Breast epithelium (tissue), 4 donors: ENCODE measurements at regions not wholly inside any gene's neighbourhood (a gene's known extent, or its start where the extent isn't known, plus 50 kb on each side); places are given as distances from the start of the nearest gene placed in this dataset.

Experiments
- DNase-seq, 2 donors: peaks; one replicate each; pipeline ENCODE4 v3.0.0-alpha.2; 2019; ENCODE audit warnings: low spot score in 2 of 2
- H3K27ac ChIP-seq, 2 donors: fragments of 200-600 bp; sonication (generic) in 1 of 2; one replicate each; pipeline ENCODE4 v1.5.1; 2016 to 2019; ENCODE audit warnings: mild to moderate bottlenecking in 1 of 2
- H3K27me3 ChIP-seq, 2 donors: fragments of 200-600 bp; sonication (generic) in 1 of 2; one replicate each; pipeline versions ENCODE4 v1.5.1 to v1.6.0; 2017 to 2019; ENCODE audit warnings: control low read depth in 1 of 2, mild to moderate bottlenecking in 1 of 2
- H3K36me3 ChIP-seq: fragments of 200-600 bp; one replicate; pipeline ENCODE4 v1.5.1; 2019
- H3K4me1 ChIP-seq, 2 donors: fragments of 200-600 bp; sonication (generic); one replicate each; pipeline ENCODE4 v1.5.1; 2016 to 2019; ENCODE audit warnings: control low read depth in 1 of 2
- H3K4me3 ChIP-seq, 3 donors: fragments of 200-600 bp; sonication (generic); 1 replicate in 2 of 3; 2 replicates in 1 of 3; pipeline ENCODE4 v1.5.1; 2016 to 2019; ENCODE audit warnings: mild to moderate bottlenecking in 3 of 3, moderate library complexity in 2 of 3
- H3K9me3 ChIP-seq, 2 donors: fragments of 200-600 bp; sonication (generic) in 1 of 2; one replicate each; pipeline ENCODE4 v1.5.1; 2016 to 2019; ENCODE audit warnings: control low read depth in 1 of 2
- CTCF ChIP-seq, 3 donors: fragments of 450-650 bp; IDR thresholded peaks; one replicate each; pipeline ENCODE4 v1.5.1; 2016 to 2017; ENCODE audit warnings: antibody characterized with exemption in 3 of 3, mild to moderate bottlenecking in 3 of 3, moderate library complexity in 3 of 3
- POLR2A ChIP-seq: fragments of 450-650 bp; IDR thresholded peaks from one replicate; pipeline ENCODE4 v1.6.1; 2016; ENCODE audit warnings: antibody characterized with exemption, mild to moderate bottlenecking, moderate library complexity
- POLR2AphosphoS5 ChIP-seq, 3 donors: sonication (generic); formaldehyde crosslinking; IDR thresholded peaks; one replicate each; pipeline ENCODE4 v1.6.1; 2017; ENCODE audit warnings: antibody characterized with exemption in 3 of 3
- intact Hi-C: fragments of 100-400 bp; cut with DNase I; formaldehyde crosslinking; loops from one replicate; pipeline ENCODE4 v1.15.1; 2023; ENCODE audit warnings: low total_unique reads

- Histone ChIP-seq H3K27ac (no peak overlapping the region), H3K4me3 (no peak overlapping the region), H3K27me3 (no peaks in the 10 kb centered on the region), H3K4me1 (no peaks in the 10 kb centered on the region), H3K9me3 (no peaks in the 10 kb centered on the region), H3K36me3 (no peaks in the 10 kb centered on the region)
- DNase-seq, result no peak
- intact Hi-C loops, result no loop called here
- TF ChIP-seq POLR2AphosphoS5 (IDR thresholded peaks at IDR 0.05), result no peak
- no peak for TF ChIP-seq CTCF (IDR thresholded peaks at IDR 0.05)
- TF ChIP-seq POLR2A, result no peak
Observed at GRCh38 chr2:226508683-226509082, 290.9 kb downstream of the IRS1 start.

- DNase-seq, result no peak
- intact Hi-C loops, result no loop called here
- no peak overlapping the region for H3K4me3 ChIP-seq
- TF ChIP-seq POLR2A (no peak), CTCF (IDR thresholded peaks at IDR 0.05) (no peak), POLR2AphosphoS5 (IDR thresholded peaks at IDR 0.05) (no peak)
- no peaks in the 10 kb centered on the region for H3K36me3 ChIP-seq
- H3K27ac ChIP-seq, result no peak overlapping the region
- H3K9me3 ChIP-seq, result no peaks in the 10 kb centered on the region
- H3K4me1 ChIP-seq, result no peaks in the 10 kb centered on the region
- H3K27me3 ChIP-seq, result no peaks in the 10 kb centered on the region
Observed at GRCh38 chr2:226508005-226508404, 291.6 kb downstream of the IRS1 start.

- H3K4me1 ChIP-seq, result no peaks in the 10 kb centered on the region
- H3K4me3 ChIP-seq, result no peak overlapping the region
- no peak overlapping the region for H3K27ac ChIP-seq
- H3K9me3 ChIP-seq, result no peaks in the 10 kb centered on the region
- TF ChIP-seq POLR2AphosphoS5 (IDR thresholded peaks at IDR 0.05) (no peak), CTCF (IDR thresholded peaks at IDR 0.05) (no peak), POLR2A (no peak)
- intact Hi-C loops, result no loop called here
- no peak for DNase-seq
- no peaks in the 10 kb centered on the region for H3K36me3 ChIP-seq
- H3K27me3 ChIP-seq, result no peaks in the 10 kb centered on the region
Observed at GRCh38 chr2:226497146-226497909, 302.3 kb downstream of the IRS1 start.

- Histone ChIP-seq H3K4me3 (no peak overlapping the region), H3K27me3 (no peaks in the 10 kb centered on the region), H3K9me3 (no peaks in the 10 kb centered on the region), H3K36me3 (no peaks in the 10 kb centered on the region), H3K4me1 (no peaks in the 10 kb centered on the region), H3K27ac (no peak overlapping the region)
- TF ChIP-seq CTCF (IDR thresholded peaks at IDR 0.05) (no peak), POLR2A (no peak), POLR2AphosphoS5 (IDR thresholded peaks at IDR 0.05) (no peak)
- no peak for DNase-seq
- intact Hi-C loops, result no loop called here
Observed at GRCh38 chr2:226496273-226496550, 303.4 kb downstream of the IRS1 start.

- Histone ChIP-seq H3K4me1 (no peaks in the 10 kb centered on the region), H3K27me3 (no peaks in the 10 kb centered on the region), H3K36me3 (no peaks in the 10 kb centered on the region), H3K9me3 (no peaks in the 10 kb centered on the region), H3K4me3 (no peak overlapping the region), H3K27ac (no peak overlapping the region)
- intact Hi-C loops, result no loop called here
- no peak for DNase-seq
- no peak for TF ChIP-seq POLR2A
- TF ChIP-seq CTCF (IDR thresholded peaks at IDR 0.05), result no peak
- no peak for TF ChIP-seq POLR2AphosphoS5 (IDR thresholded peaks at IDR 0.05)
Observed at GRCh38 chr2:226495466-226496272, 304.0 kb downstream of the IRS1 start.
